ENCODE measurements at regions not wholly inside any gene's neighbourhood (a gene's known extent, or its start where the extent isn't known, plus 50 kb on each side); places are given as distances from the start of the nearest gene placed in this dataset.
"Not testable (repeated sequence)": the region's sequence is repeated elsewhere in the genome, so short reads cannot be mapped to it uniquely, and the experiment has no call there.

- no peak for DNase-seq
Measured at GRCh38 chr5:118156181-118156580, 832.2 kb downstream of the DTWD2 start.

GRCh38 chr5:118146824-118147223 is 841.5 kb downstream of the DTWD2 start:
- DNase-seq = no peak

- no peak for DNase-seq
Measured at GRCh38 chr5:118144540-118144939, 843.8 kb downstream of the DTWD2 start.

- no peak for DNase-seq
Measured at GRCh38 chr5:118139361-118139760, 849.0 kb downstream of the DTWD2 start.

- no peak for DNase-seq
Measured at GRCh38 chr5:118126159-118126558, 862.2 kb downstream of the DTWD2 start.

GRCh38 chr5:118125687-118126086 is 862.7 kb downstream of the DTWD2 start:
- DNase-seq = no peak

- DNase-seq = no peak
Measured at GRCh38 chr5:118121258-118121657, 867.1 kb downstream of the DTWD2 start.

GRCh38 chr5:118115791-118116190 is 872.6 kb downstream of the DTWD2 start:
- no peak for DNase-seq

- DNase-seq = no peak
Measured at GRCh38 chr5:118111956-118112355, 876.4 kb downstream of the DTWD2 start.

- DNase-seq = not testable (repeated sequence)
Measured at GRCh38 chr5:118107246-118107645, 881.1 kb downstream of the DTWD2 start.

GRCh38 chr5:118098716-118099115 is 889.6 kb downstream of the DTWD2 start:
- DNase-seq = no peak

GRCh38 chr5:118095115-118095514 is 893.2 kb downstream of the DTWD2 start:
- no peak for DNase-seq

GRCh38 chr5:118088448-118088847 is 899.9 kb downstream of the DTWD2 start:
- no peak for DNase-seq

GRCh38 chr5:118076490-118076889 is 911.9 kb downstream of the DTWD2 start:
- DNase-seq = no peak

GRCh38 chr5:118070041-118070440 is 918.3 kb downstream of the DTWD2 start:
- DNase-seq = no peak

- DNase-seq = no peak
Measured at GRCh38 chr5:118069452-118069851, 918.9 kb downstream of the DTWD2 start.

GRCh38 chr5:118068886-118069285 is 919.5 kb downstream of the DTWD2 start:
- no peak for DNase-seq

GRCh38 chr5:118063836-118064235 is 924.5 kb downstream of the DTWD2 start:
- not testable (repeated sequence) for DNase-seq

- no peak for DNase-seq
Measured at GRCh38 chr5:118060833-118061232, 927.5 kb downstream of the DTWD2 start.

- DNase-seq = no peak
Measured at GRCh38 chr5:118052503-118052902, 935.8 kb downstream of the DTWD2 start.

- DNase-seq = no peak
Measured at GRCh38 chr5:118044169-118044568, 944.2 kb downstream of the DTWD2 start.

- DNase-seq = no peak
Measured at GRCh38 chr5:118043531-118043930, 944.8 kb downstream of the DTWD2 start.

- no peak for DNase-seq
Measured at GRCh38 chr5:118042076-118042475, 946.3 kb downstream of the DTWD2 start.

GRCh38 chr5:118040496-118040895 is 947.9 kb downstream of the DTWD2 start:
- DNase-seq = no peak

- no peak for DNase-seq
Measured at GRCh38 chr5:118033686-118034338, 954.5 kb downstream of the DTWD2 start.

Data from CD4-positive, alpha-beta T cell treated with Interleukin-1 beta for 1 hour (primary cell).